CD14-positive monocyte (primary cell): ENCODE measurements at regions not wholly inside any gene's neighbourhood (a gene's known extent, or its start where the extent isn't known, plus 50 kb on each side); places are given as distances from the start of the nearest gene placed in this dataset.

ENCODE experiments used
- DNase-seq, 3 donors: peaks; one replicate each; pipeline ENCODE4 v3.0.0-alpha.2; 2011 to 2022
- H2AFZ ChIP-seq: 2 replicates; pipeline ENCODE4 v1.6.0; 2012; ENCODE audit warnings: mild to moderate bottlenecking, low read depth, low read length, inconsistent platforms; ENCODE audit not compliant: insufficient read depth, poor library complexity, severe bottlenecking
- H3K27ac ChIP-seq, 2 donors: 1 replicate in 1 of 2; 2 replicates in 1 of 2; pipeline ENCODE4 v1.5.1; 2012 to 2013; ENCODE audit warnings: low read length in 2 of 2, control low read depth in 1 of 2, inconsistent platforms in 1 of 2, low read depth in 1 of 2, mild to moderate bottlenecking in 1 of 2
- H3K27me3 ChIP-seq, 2 donors: one replicate each; pipeline versions ENCODE4 v1.6.0 to v1.6.1; 2011 to 2013; ENCODE audit warnings: low read length in 2 of 2; ENCODE audit not compliant: control insufficient read depth in 2 of 2, insufficient read depth in 2 of 2
- H3K36me3 ChIP-seq, 2 donors: replicated peaks in 1 of 2; 1 replicate in 1 of 2; 2 replicates in 1 of 2; pipeline versions ENCODE4 v1.5.1 to v1.6.1; 2012 to 2013; ENCODE audit warnings: low read length in 2 of 2, control low read depth in 1 of 2, inconsistent platforms in 1 of 2, mild to moderate bottlenecking in 1 of 2; ENCODE audit not compliant: insufficient read depth in 2 of 2, control insufficient read depth in 1 of 2
- H3K4me1 ChIP-seq, 2 donors: 1 replicate in 1 of 2; 2 replicates in 1 of 2; pipeline versions ENCODE4 v1.5.1 to v1.6.1; 2012 to 2013; ENCODE audit warnings: low read length in 2 of 2, control low read depth in 1 of 2, inconsistent platforms in 1 of 2, mild to moderate bottlenecking in 1 of 2, moderate library complexity in 1 of 2; ENCODE audit not compliant: insufficient read depth in 2 of 2, control insufficient read depth in 1 of 2
- H3K4me2 ChIP-seq: replicated peaks from 2 replicates; pipeline ENCODE3; 2012; ENCODE audit warnings: low read length, moderate library complexity, mild to moderate bottlenecking; ENCODE audit not compliant: poor library complexity, severe bottlenecking; ENCODE audit errors: extremely low read depth
- H3K4me3 ChIP-seq, 3 experiments: fragments of 200-600 bp in 1 of 3; sonication (generic) in 1 of 3; replicated peaks in 1 of 3; 1 replicate in 2 of 3; 2 replicates in 1 of 3; pipeline ENCODE4 v1.5.1; 2011 to 2013; ENCODE audit warnings: low read length in 3 of 3, mild to moderate bottlenecking in 3 of 3, control low read depth in 2 of 3, low read depth in 2 of 3, inconsistent platforms in 1 of 3, moderate library complexity in 1 of 3
- H3K79me2 ChIP-seq: 2 replicates; pipeline ENCODE4 v1.6.0; 2012; ENCODE audit warnings: mild to moderate bottlenecking, control low read depth, inconsistent platforms, low read length, moderate library complexity; ENCODE audit not compliant: insufficient read depth
- H3K9ac ChIP-seq: 2 replicates; pipeline ENCODE4 v1.6.0; 2017; ENCODE audit warnings: low read length, mild to moderate bottlenecking; ENCODE audit not compliant: insufficient read depth, poor library complexity, severe bottlenecking
- H3K9me3 ChIP-seq, 2 donors: replicated peaks in 1 of 2; 1 replicate in 1 of 2; 2 replicates in 1 of 2; pipeline versions ENCODE4 v1.5.1 to v1.6.1; 2012 to 2013; ENCODE audit warnings: low read length in 2 of 2, control low read depth in 1 of 2; ENCODE audit not compliant: control insufficient read depth in 1 of 2, insufficient read depth in 1 of 2
- H4K20me1 ChIP-seq: 2 replicates; pipeline ENCODE4 v1.6.0; 2012; ENCODE audit warnings: mild to moderate bottlenecking, low read length, control low read depth, moderate library complexity; ENCODE audit not compliant: insufficient read depth
- H3K27ac Mint-ChIP-seq, 7 donors: one replicate each; pipeline ENCODE4 v1.8.0; 2020; ENCODE audit warnings: mild to moderate bottlenecking in 7 of 7, mixed read lengths in 7 of 7, moderate library complexity in 6 of 7, inconsistent platforms in 2 of 7
- H3K27me3 Mint-ChIP-seq, 3 donors: one replicate each; pipeline ENCODE4 v1.8.0; 2021 to 2022; ENCODE audit warnings: low read depth in 3 of 3, mild to moderate bottlenecking in 3 of 3, mixed read lengths in 3 of 3, moderate library complexity in 3 of 3, inconsistent platforms in 1 of 3
- H3K36me3 Mint-ChIP-seq, 2 donors: one replicate each; pipeline ENCODE4 v1.8.0; 2020; ENCODE audit warnings: mixed read lengths in 2 of 2, inconsistent platforms in 1 of 2, mild to moderate bottlenecking in 1 of 2
- H3K4me1 Mint-ChIP-seq: one replicate; pipeline ENCODE4 v1.8.0; 2020; ENCODE audit warnings: mild to moderate bottlenecking, mixed read lengths
- H3K4me3 Mint-ChIP-seq, 2 donors: one replicate each; pipeline ENCODE4 v1.8.0; 2020; ENCODE audit warnings: mild to moderate bottlenecking in 2 of 2, mixed read lengths in 2 of 2, moderate library complexity in 1 of 2
- H3K9me3 Mint-ChIP-seq, 7 donors: one replicate each; pipeline ENCODE4 v1.8.0; 2020 to 2022; ENCODE audit warnings: mixed read lengths in 7 of 7, mild to moderate bottlenecking in 6 of 7, moderate library complexity in 6 of 7, inconsistent platforms in 2 of 7
- CTCF ChIP-seq: fragments of 200-600 bp; IDR thresholded peaks from one replicate; pipeline ENCODE4 v1.8.0; 2022; ENCODE audit warnings: antibody characterized with exemption, mild to moderate bottlenecking
- WGBS: methylation state at CpG from one replicate; pipeline ENCODE4 v1.1.5; 2013; ENCODE audit warnings: missing lambda C conversion rate; ENCODE audit not compliant: insufficient coverage; 5-methylcytosine and 5-hydroxymethylcytosine counted together
- intact Hi-C, 2 donors: fragments of 100-400 bp; cut with micrococcal nuclease; formaldehyde crosslinking; loops; one replicate each; pipeline versions ENCODE4 v1.15.0 to v1.15.1; 2023

GRCh38 chr2:120600335-120600734 lies 135.3 kb upstream of the GLI2 start:
- Histone ChIP-seq H3K79me2 (no peaks in the 10 kb centered on the region), H4K20me1 (no peaks in the 10 kb centered on the region), H3K36me3 (no peaks in the 10 kb centered on the region), H3K9ac (no peak overlapping the region), H3K9me3 (no peaks in the 10 kb centered on the region), H3K4me3 (no peak overlapping the region), H2AFZ (no peak overlapping the region), H3K4me2 (no peak overlapping the region), H3K4me1 (no peaks in the 10 kb centered on the region), H3K27me3 (no peaks in the 10 kb centered on the region), H3K27ac (no peak overlapping the region)
- Mint-ChIP-seq H3K4me3 (no peak overlapping the region), H3K27me3 (peaks cover 3 to 5% (median 5%) of the 10 kb centered on the region in 3 donors), H3K27ac (no peak overlapping the region), H3K36me3 (no peaks in the 10 kb centered on the region), H3K9me3 (no peaks in the 10 kb centered on the region), H3K4me1 (no peaks in the 10 kb centered on the region)
- intact Hi-C loops = no loop called here
- WGBS = 97% methylated on average over 5 of the region's 7 CpGs
- no peak for DNase-seq
- no peak for TF ChIP-seq CTCF

- H2AFZ ChIP-seq = no peak overlapping the region
- no peak for TF ChIP-seq CTCF
- H3K4me3 Mint-ChIP-seq = no peak overlapping the region
- H3K4me3 ChIP-seq = no peak overlapping the region
- no peak overlapping the region for H3K4me2 ChIP-seq
- H3K27me3 ChIP-seq = no peaks in the 10 kb centered on the region
- peaks cover 3 to 5% (median 5%) of the 10 kb centered on the region in 3 donors for H3K27me3 Mint-ChIP-seq
- no peak overlapping the region for H3K27ac Mint-ChIP-seq
- intact Hi-C loops = no loop called here
- no peaks in the 10 kb centered on the region for H3K79me2 ChIP-seq
- whole genome bisulfite sequencing = 100% methylated on average over 1 of the region's 5 CpGs
- H3K9me3 Mint-ChIP-seq = no peaks in the 10 kb centered on the region
- DNase-seq = no peak
- H3K4me1 ChIP-seq = no peaks in the 10 kb centered on the region
- H4K20me1 ChIP-seq = no peaks in the 10 kb centered on the region
- no peaks in the 10 kb centered on the region for H3K9me3 ChIP-seq
- no peak overlapping the region for H3K9ac ChIP-seq
- no peak overlapping the region for H3K27ac ChIP-seq
- H3K36me3 Mint-ChIP-seq = no peaks in the 10 kb centered on the region
- H3K4me1 Mint-ChIP-seq = peaks cover 4% of the 10 kb centered on the region
- no peaks in the 10 kb centered on the region for H3K36me3 ChIP-seq
Observed at GRCh38 chr2:120600786-120601185, 134.9 kb upstream of the GLI2 start.
